Endothelial cell of umbilical vein (primary cell): ENCODE measurements at regions not wholly inside any gene's neighbourhood (a gene's known extent, or its start where the extent isn't known, plus 50 kb on each side); places are given as distances from the start of the nearest gene placed in this dataset.

Experiments used
- BruUV-seq: library from RNA; stranded (reverse); fragments of 400-500 nt; replicated peaks from 2 replicates; lab custom pipeline; 2021; lab: Mats Ljungman, UMichigan
- CTCF ChIA-PET: fragments of 300-600, 350-600 bp; sonication (Branson Sonifier 250); formaldehyde crosslinking; loops from one replicate; lab custom pipeline; 2021; ENCODE audit warnings: antibody characterized with exemption, inconsistent platforms; lab: Charles Lee
- POLR2A ChIA-PET: fragments of 300-600, 350-600 bp; sonication (Branson Sonifier 250); formaldehyde crosslinking; loops from one replicate; lab custom pipeline; 2021; ENCODE audit warnings: antibody characterized with exemption, inconsistent platforms; lab: Charles Lee
- DNase-seq: peaks from one replicate; pipeline ENCODE4 v3.0.0-alpha.2; 2011; ENCODE audit warnings: low read depth, low spot score
- FAIRE-seq: peaks from 2 replicates; lab custom pipeline; 2011; peaks lifted over from hg19 to GRCh38; lab: Jason Lieb, UNC
- H2AFZ ChIP-seq: 2 replicates; pipeline ENCODE4 v1.6.0; 2012; ENCODE audit warnings: low read depth, low read length, control low read depth, inconsistent platforms
- H3K27ac ChIP-seq: 2 replicates; pipeline ENCODE4 v1.5.1; 2011; ENCODE audit warnings: low read depth, mild to moderate bottlenecking, control low read depth, low read length, moderate library complexity; ENCODE audit not compliant: insufficient read depth
- H3K27me3 ChIP-seq, 2 experiments: 2 replicates each; pipeline versions ENCODE4 v1.6.0 to v1.6.1; 2011; ENCODE audit warnings: low read length in 2 of 2, mixed read lengths in 1 of 2; ENCODE audit not compliant: control insufficient read depth in 2 of 2, insufficient read depth in 2 of 2
- H3K36me3 ChIP-seq, 2 experiments: 2 replicates in 1 of 2; 3 replicates in 1 of 2; pipeline ENCODE4 v1.5.1; 2011; ENCODE audit warnings: low read length in 2 of 2, mild to moderate bottlenecking in 1 of 2, moderate library complexity in 1 of 2; ENCODE audit not compliant: control insufficient read depth in 2 of 2, insufficient read depth in 2 of 2; ENCODE audit errors: extremely low read depth in 1 of 2
- H3K4me1 ChIP-seq: 3 replicates; pipeline ENCODE4 v1.5.1; 2011; ENCODE audit warnings: mild to moderate bottlenecking, low read length; ENCODE audit not compliant: control insufficient read depth, insufficient read depth; ENCODE audit errors: extremely low read depth
- H3K4me2 ChIP-seq: 2 replicates; pipeline ENCODE4 v1.6.1; 2011; ENCODE audit warnings: low read length, control low read depth, mixed read lengths; ENCODE audit not compliant: insufficient read depth
- H3K4me3 ChIP-seq, 3 experiments: fragments of 200-600 bp in 1 of 3; sonication (generic), shearing (Covaris generic) in 1 of 3; replicated peaks in 1 of 3; 2 replicates each; pipeline ENCODE4 v1.5.1; 2011 to 2016; ENCODE audit warnings: control low read depth in 3 of 3, low read length in 3 of 3, mild to moderate bottlenecking in 2 of 3, inconsistent platforms in 1 of 3, low read depth in 1 of 3, moderate library complexity in 1 of 3; ENCODE audit not compliant: insufficient read depth in 1 of 3
- H3K79me2 ChIP-seq: 2 replicates; pipeline ENCODE4 v1.6.0; 2012; ENCODE audit warnings: low read length, inconsistent platforms; ENCODE audit not compliant: control insufficient read depth, insufficient read depth
- H3K9ac ChIP-seq: replicated peaks from 2 replicates; pipeline ENCODE3; 2011; ENCODE audit warnings: low read length, control low read depth; ENCODE audit not compliant: insufficient read depth; ENCODE audit errors: extremely low read depth
- H3K9me1 ChIP-seq: replicated peaks from 3 replicates; pipeline ENCODE4 v1.6.0; 2011; ENCODE audit warnings: mild to moderate bottlenecking, low read length; ENCODE audit not compliant: control insufficient read depth, insufficient read depth; ENCODE audit errors: extremely low read depth
- H3K9me3 ChIP-seq: replicated peaks from 2 replicates; pipeline ENCODE4 v1.5.1; 2012; ENCODE audit warnings: low read length, inconsistent platforms; ENCODE audit not compliant: control insufficient read depth, insufficient read depth
- H4K20me1 ChIP-seq: replicated peaks from 2 replicates; pipeline ENCODE3; 2011; ENCODE audit warnings: mild to moderate bottlenecking, low read length; ENCODE audit not compliant: control insufficient read depth, insufficient read depth; ENCODE audit errors: extremely low read depth
- EZH2 ChIP-seq: IDR thresholded peaks from 2 replicates; pipeline ENCODE4 v1.6.1; 2012; ENCODE audit warnings: borderline replicate concordance, low read depth, mild to moderate bottlenecking, moderate library complexity, low read length, inconsistent platforms; ENCODE audit not compliant: severe bottlenecking
- FOS ChIP-seq: IDR thresholded peaks from 2 replicates; pipeline ENCODE4 v1.6.1; 2011; ENCODE audit warnings: mild to moderate bottlenecking, low read length, moderate library complexity, borderline replicate concordance; ENCODE audit not compliant: insufficient read depth
- GATA2 ChIP-seq: IDR thresholded peaks from 2 replicates; pipeline ENCODE4 v1.7.0; 2011; ENCODE audit warnings: low read depth, mild to moderate bottlenecking, moderate library complexity, mixed read lengths, low read length; ENCODE audit not compliant: insufficient read length, insufficient read depth
- JUN ChIP-seq: IDR thresholded peaks from 2 replicates; pipeline ENCODE4 v1.6.1; 2011; ENCODE audit warnings: borderline replicate concordance, low read depth; ENCODE audit not compliant: insufficient read length, insufficient read depth
- POLR2AphosphoS5 ChIP-seq: IDR thresholded peaks from 2 replicates; pipeline ENCODE4 v1.6.1; 2012; ENCODE audit warnings: low read depth, mild to moderate bottlenecking, control low read depth, low read length, moderate library complexity; ENCODE audit not compliant: insufficient read depth
- dilution Hi-C: fragments of 300-500 bp; cut with MboI; formaldehyde crosslinking; loops from one replicate; pipeline ENCODE4 v1.15.0; 2019; ENCODE audit warnings: low sequenced_read_pairs; ENCODE audit not compliant: extremely low pct_ligation_motif_present
- intact Hi-C: fragments of 100-400 bp; cut with micrococcal nuclease; formaldehyde crosslinking; loops from one replicate; pipeline ENCODE4 v1.10.0; 2022
- TF ChIP-seq, protein P1 (sequence below), 2 donors: IDR thresholded peaks; 1 replicate in 1 of 2; 2 replicates in 1 of 2; pipeline ENCODE4 v1.5.1; 2011; ENCODE audit warnings: low read length in 2 of 2, mild to moderate bottlenecking in 2 of 2, moderate library complexity in 2 of 2, control low read depth in 1 of 2, inconsistent platforms in 1 of 2, low read depth in 1 of 2; ENCODE audit not compliant: insufficient read depth in 1 of 2; ENCODE audit errors: extremely low read depth in 1 of 2
- TF ChIP-seq, protein P2 (sequence below): IDR thresholded peaks from 2 replicates; pipeline ENCODE4 v1.6.1; 2011; ENCODE audit not compliant: insufficient read depth, insufficient read length

DNA sequence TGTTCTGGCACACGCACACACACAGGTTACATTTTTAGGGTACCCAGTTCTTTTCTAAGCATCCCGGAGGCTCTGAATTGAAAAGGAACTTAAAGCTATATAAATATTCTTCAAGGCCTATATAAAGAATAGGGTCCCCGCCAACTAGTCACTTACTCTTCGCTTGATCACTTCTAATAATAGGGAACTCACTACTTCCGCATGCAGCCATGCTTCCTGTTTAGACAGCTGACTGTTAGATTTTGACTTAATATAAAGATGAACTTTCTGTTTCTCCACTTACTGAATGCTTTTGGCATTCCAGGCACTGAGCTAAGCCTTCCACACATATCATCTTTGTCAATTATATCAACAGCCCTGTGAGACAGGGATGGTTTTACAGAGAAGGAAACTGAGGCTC, 259.6 kb downstream of the TSHZ3 start:
- Histone ChIP-seq H4K20me1 (no peaks in the 10 kb centered on the region), H3K9me3 (no peaks in the 10 kb centered on the region), H3K27ac (no peak overlapping the region), H3K79me2 (no peaks in the 10 kb centered on the region), H3K4me3 (no peak overlapping the region), H3K9me1 (no peaks in the 10 kb centered on the region), H3K4me2 (no peak overlapping the region), H3K36me3 (no peaks in the 10 kb centered on the region), H3K4me1 (no peaks in the 10 kb centered on the region), H3K27me3 (no peaks in the 10 kb centered on the region), H3K9ac (no peak overlapping the region), H2AFZ (no peak overlapping the region)
- intact Hi-C loops, result no loop called here
- TF ChIP-seq POLR2AphosphoS5 (no peak), EZH2 (no peak), FOS (no peak), GATA2 (no peak), JUN (no peak)
- TF ChIP-seq, protein P1, sequence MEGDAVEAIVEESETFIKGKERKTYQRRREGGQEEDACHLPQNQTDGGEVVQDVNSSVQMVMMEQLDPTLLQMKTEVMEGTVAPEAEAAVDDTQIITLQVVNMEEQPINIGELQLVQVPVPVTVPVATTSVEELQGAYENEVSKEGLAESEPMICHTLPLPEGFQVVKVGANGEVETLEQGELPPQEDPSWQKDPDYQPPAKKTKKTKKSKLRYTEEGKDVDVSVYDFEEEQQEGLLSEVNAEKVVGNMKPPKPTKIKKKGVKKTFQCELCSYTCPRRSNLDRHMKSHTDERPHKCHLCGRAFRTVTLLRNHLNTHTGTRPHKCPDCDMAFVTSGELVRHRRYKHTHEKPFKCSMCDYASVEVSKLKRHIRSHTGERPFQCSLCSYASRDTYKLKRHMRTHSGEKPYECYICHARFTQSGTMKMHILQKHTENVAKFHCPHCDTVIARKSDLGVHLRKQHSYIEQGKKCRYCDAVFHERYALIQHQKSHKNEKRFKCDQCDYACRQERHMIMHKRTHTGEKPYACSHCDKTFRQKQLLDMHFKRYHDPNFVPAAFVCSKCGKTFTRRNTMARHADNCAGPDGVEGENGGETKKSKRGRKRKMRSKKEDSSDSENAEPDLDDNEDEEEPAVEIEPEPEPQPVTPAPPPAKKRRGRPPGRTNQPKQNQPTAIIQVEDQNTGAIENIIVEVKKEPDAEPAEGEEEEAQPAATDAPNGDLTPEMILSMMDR (IDR thresholded peaks at IDR 0.05; ENCODE audit: extremely low read depth in 1 of 2, insufficient read depth in 1 of 2, low read depth in 1 of 2, low read length in 2 of 2), result no peak
- TF ChIP-seq, protein P2, sequence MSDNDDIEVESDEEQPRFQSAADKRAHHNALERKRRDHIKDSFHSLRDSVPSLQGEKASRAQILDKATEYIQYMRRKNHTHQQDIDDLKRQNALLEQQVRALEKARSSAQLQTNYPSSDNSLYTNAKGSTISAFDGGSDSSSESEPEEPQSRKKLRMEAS, result no peak
- CTCF ChIA-PET, result no interaction called here
- dilution Hi-C loops, result no loop called here
- POLR2A ChIA-PET, result no interaction called here
- BruUV-seq, result no TSS peak
- no peak for FAIRE-seq
- DNase-seq, result no peak
